Liver (tissue), 3 donors: ENCODE measurements at regions not wholly inside any gene's neighbourhood (a gene's known extent, or its start where the extent isn't known, plus 50 kb on each side); places are given as distances from the start of the nearest gene placed in this dataset.

ENCODE experiments used
- EGR1 ChIP-seq, 2 donors: IDR thresholded peaks; 2 replicates each; pipeline ENCODE4 v1.6.1; 2016 to 2018; ENCODE audit warnings: antibody characterized with exemption in 2 of 2, low read depth in 2 of 2
- RAD21 ChIP-seq, 2 donors: IDR thresholded peaks; 2 replicates each; pipeline ENCODE4 v1.6.1; 2016; ENCODE audit warnings: antibody characterized with exemption in 2 of 2, mild to moderate bottlenecking in 2 of 2
- TF ChIP-seq, protein P1 (sequence below): fragments of 150-350 bp; IDR thresholded peaks from 2 replicates; pipeline ENCODE4 v1.5.1; 2017; ENCODE audit warnings: improper control_type of control experiment, low read depth, low read length; ENCODE audit not compliant: missing input control
- TF ChIP-seq, protein P2 (sequence below): IDR thresholded peaks from 2 replicates; pipeline ENCODE4 v1.6.1; 2016; ENCODE audit warnings: antibody characterized with exemption
- TF ChIP-seq, protein P3 (sequence below): IDR thresholded peaks from 2 replicates; pipeline ENCODE4 v1.6.1; 2016; ENCODE audit warnings: antibody characterized with exemption, mild to moderate bottlenecking
- donor health status: healthy.
- donor health status: healthy.

DNA sequence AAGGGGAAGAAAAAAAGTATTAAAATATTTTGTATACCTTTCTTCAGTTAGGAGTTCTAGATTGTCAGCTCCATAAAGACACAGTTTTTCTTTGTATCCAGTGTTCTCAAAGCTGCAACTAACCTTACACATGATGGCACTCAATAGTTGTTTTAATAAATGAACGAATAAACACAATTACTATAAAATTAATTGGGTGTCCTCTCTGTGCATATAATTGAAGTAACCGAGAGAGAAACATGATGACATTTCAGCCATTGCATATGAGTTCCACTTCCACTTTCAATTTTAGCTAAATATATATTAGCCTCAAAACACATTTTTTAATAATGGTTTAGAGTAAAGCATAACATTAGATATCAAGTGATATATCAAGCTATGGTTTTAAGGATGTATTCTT, 671.2 kb downstream of the LRFN5 start:
- TF ChIP-seq, protein P1, sequence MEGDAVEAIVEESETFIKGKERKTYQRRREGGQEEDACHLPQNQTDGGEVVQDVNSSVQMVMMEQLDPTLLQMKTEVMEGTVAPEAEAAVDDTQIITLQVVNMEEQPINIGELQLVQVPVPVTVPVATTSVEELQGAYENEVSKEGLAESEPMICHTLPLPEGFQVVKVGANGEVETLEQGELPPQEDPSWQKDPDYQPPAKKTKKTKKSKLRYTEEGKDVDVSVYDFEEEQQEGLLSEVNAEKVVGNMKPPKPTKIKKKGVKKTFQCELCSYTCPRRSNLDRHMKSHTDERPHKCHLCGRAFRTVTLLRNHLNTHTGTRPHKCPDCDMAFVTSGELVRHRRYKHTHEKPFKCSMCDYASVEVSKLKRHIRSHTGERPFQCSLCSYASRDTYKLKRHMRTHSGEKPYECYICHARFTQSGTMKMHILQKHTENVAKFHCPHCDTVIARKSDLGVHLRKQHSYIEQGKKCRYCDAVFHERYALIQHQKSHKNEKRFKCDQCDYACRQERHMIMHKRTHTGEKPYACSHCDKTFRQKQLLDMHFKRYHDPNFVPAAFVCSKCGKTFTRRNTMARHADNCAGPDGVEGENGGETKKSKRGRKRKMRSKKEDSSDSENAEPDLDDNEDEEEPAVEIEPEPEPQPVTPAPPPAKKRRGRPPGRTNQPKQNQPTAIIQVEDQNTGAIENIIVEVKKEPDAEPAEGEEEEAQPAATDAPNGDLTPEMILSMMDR, result no peak
- TF ChIP-seq RAD21 (IDR thresholded peaks at IDR 0.05) (no peak), EGR1 (IDR thresholded peaks at IDR 0.05; ENCODE audit: low read depth in 2 of 2) (no peak)
- TF ChIP-seq, protein P2, sequence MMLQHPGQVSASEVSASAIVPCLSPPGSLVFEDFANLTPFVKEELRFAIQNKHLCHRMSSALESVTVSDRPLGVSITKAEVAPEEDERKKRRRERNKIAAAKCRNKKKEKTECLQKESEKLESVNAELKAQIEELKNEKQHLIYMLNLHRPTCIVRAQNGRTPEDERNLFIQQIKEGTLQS, result no peak
- TF ChIP-seq, protein P3, sequence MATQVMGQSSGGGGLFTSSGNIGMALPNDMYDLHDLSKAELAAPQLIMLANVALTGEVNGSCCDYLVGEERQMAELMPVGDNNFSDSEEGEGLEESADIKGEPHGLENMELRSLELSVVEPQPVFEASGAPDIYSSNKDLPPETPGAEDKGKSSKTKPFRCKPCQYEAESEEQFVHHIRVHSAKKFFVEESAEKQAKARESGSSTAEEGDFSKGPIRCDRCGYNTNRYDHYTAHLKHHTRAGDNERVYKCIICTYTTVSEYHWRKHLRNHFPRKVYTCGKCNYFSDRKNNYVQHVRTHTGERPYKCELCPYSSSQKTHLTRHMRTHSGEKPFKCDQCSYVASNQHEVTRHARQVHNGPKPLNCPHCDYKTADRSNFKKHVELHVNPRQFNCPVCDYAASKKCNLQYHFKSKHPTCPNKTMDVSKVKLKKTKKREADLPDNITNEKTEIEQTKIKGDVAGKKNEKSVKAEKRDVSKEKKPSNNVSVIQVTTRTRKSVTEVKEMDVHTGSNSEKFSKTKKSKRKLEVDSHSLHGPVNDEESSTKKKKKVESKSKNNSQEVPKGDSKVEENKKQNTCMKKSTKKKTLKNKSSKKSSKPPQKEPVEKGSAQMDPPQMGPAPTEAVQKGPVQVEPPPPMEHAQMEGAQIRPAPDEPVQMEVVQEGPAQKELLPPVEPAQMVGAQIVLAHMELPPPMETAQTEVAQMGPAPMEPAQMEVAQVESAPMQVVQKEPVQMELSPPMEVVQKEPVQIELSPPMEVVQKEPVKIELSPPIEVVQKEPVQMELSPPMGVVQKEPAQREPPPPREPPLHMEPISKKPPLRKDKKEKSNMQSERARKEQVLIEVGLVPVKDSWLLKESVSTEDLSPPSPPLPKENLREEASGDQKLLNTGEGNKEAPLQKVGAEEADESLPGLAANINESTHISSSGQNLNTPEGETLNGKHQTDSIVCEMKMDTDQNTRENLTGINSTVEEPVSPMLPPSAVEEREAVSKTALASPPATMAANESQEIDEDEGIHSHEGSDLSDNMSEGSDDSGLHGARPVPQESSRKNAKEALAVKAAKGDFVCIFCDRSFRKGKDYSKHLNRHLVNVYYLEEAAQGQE, result no peak
